Neural cell (in vitro differentiated cells): ENCODE measurements at regions not wholly inside any gene's neighbourhood (a gene's known extent, or its start where the extent isn't known, plus 50 kb on each side); places are given as distances from the start of the nearest gene placed in this dataset.
"Not testable (repeated sequence)": the region's sequence is repeated elsewhere in the genome, so short reads cannot be mapped to it uniquely, and the experiment has no call there.

Source experiments
- H2AFZ ChIP-seq: fragments of 200-600, 300-800 bp; sonication (generic), shearing (Covaris generic); 2 replicates; pipeline ENCODE4 v1.6.0; 2014; ENCODE audit warnings: low read depth, mild to moderate bottlenecking, antibody characterized with exemption, low read length, moderate library complexity
- H3F3A ChIP-seq: fragments of 200-600 bp; shearing (Covaris generic); 2 replicates; pipeline ENCODE4 v1.6.1; 2016; ENCODE audit warnings: mild to moderate bottlenecking, moderate library complexity, mixed read lengths, antibody characterized with exemption, low read length; ENCODE audit not compliant: insufficient read depth, poor library complexity, severe bottlenecking
- H3K27ac ChIP-seq: fragments of 200-600, 300-800 bp; sonication (generic), shearing (Covaris generic); 2 replicates; pipeline ENCODE4 v1.5.1; 2014; ENCODE audit warnings: mild to moderate bottlenecking, low read length, moderate library complexity
- H3K27me3 ChIP-seq: fragments of 300-800, 200-600 bp; sonication (generic), shearing (Covaris generic); 2 replicates; pipeline ENCODE4 v1.6.0; 2014; ENCODE audit warnings: mild to moderate bottlenecking, low read depth, low read length, moderate library complexity; ENCODE audit not compliant: insufficient read depth
- H3K36me3 ChIP-seq: fragments of 300-800, 200-600 bp; sonication (generic), shearing (Covaris generic); 2 replicates; pipeline ENCODE4 v1.5.1; 2014; ENCODE audit warnings: mild to moderate bottlenecking, antibody characterized with exemption, low read length, moderate library complexity; ENCODE audit not compliant: insufficient read depth
- H3K4me2 ChIP-seq: fragments of 300-800, 200-600 bp; sonication (generic), shearing (Covaris generic); 2 replicates; pipeline ENCODE4 v1.6.0; 2014; ENCODE audit warnings: mild to moderate bottlenecking, low read length
- H3K4me3 ChIP-seq: fragments of 300-800, 200-600 bp; sonication (generic), shearing (Covaris generic); 2 replicates; pipeline ENCODE4 v1.5.1; 2014; ENCODE audit warnings: mild to moderate bottlenecking, low read length, moderate library complexity
- H3K79me2 ChIP-seq: fragments of 200-600 bp; shearing (Covaris generic); replicated peaks from 2 replicates; pipeline ENCODE4 v1.6.0; 2014; ENCODE audit warnings: mild to moderate bottlenecking, low read length, moderate library complexity; ENCODE audit not compliant: insufficient read depth
- H3K9ac ChIP-seq: fragments of 300-800, 200-600 bp; sonication (generic), shearing (Covaris generic); 2 replicates; pipeline ENCODE4 v1.6.1; 2016; ENCODE audit warnings: mild to moderate bottlenecking, low read length, mixed read lengths
- H3K9me2 ChIP-seq: fragments of 200-600 bp; shearing (Covaris generic); 2 replicates; pipeline ENCODE4 v1.6.1; 2016; ENCODE audit warnings: mild to moderate bottlenecking, low read length, mixed read lengths; ENCODE audit not compliant: insufficient read depth
- H3K9me3 ChIP-seq: fragments of 200-600, 300-800 bp; sonication (generic), shearing (Covaris generic); 2 replicates; pipeline ENCODE4 v1.6.1; 2016; ENCODE audit warnings: mild to moderate bottlenecking, mixed run types, low read length, moderate library complexity, mixed read lengths
- H4K20me1 ChIP-seq: fragments of 200-600 bp; shearing (Covaris generic); 2 replicates; pipeline ENCODE4 v1.6.1; 2016; ENCODE audit warnings: mild to moderate bottlenecking, mixed run types; ENCODE audit not compliant: insufficient read depth
- CTCF ChIP-seq: fragments of 450-650 bp; IDR thresholded peaks from 2 replicates; pipeline ENCODE4 v1.5.1; 2014; ENCODE audit warnings: antibody characterized with exemption, mild to moderate bottlenecking, moderate library complexity; ENCODE audit not compliant: poor library complexity, severe bottlenecking
- EP300 ChIP-seq: fragments of 450-650 bp; conservative IDR thresholded peaks from 2 replicates; pipeline ENCODE4 v1.6.1; 2014; ENCODE audit warnings: antibody characterized with exemption, mild to moderate bottlenecking, moderate library complexity; ENCODE audit not compliant: poor library complexity, severe bottlenecking
- EZH2 ChIP-seq: fragments of 200-600, 300-800 bp; shearing (Covaris generic), sonication (generic); IDR thresholded peaks from 2 replicates; pipeline ENCODE4 v1.6.1; 2014; ENCODE audit warnings: antibody characterized with exemption, low read length, borderline replicate concordance, mild to moderate bottlenecking; ENCODE audit not compliant: insufficient read depth, poor library complexity, severe bottlenecking
- MXI1 ChIP-seq: fragments of 450-650 bp; conservative IDR thresholded peaks from 2 replicates; pipeline ENCODE4 v1.6.1; 2014; ENCODE audit warnings: antibody characterized with exemption, mild to moderate bottlenecking; ENCODE audit not compliant: poor library complexity, severe bottlenecking
- POLR2AphosphoS5 ChIP-seq: IDR thresholded peaks from 2 replicates; pipeline ENCODE4 v1.6.1; 2012
- RAD21 ChIP-seq: fragments of 450-650 bp; conservative IDR thresholded peaks from 2 replicates; pipeline ENCODE4 v1.6.1; 2014; ENCODE audit warnings: antibody characterized with exemption, mild to moderate bottlenecking, moderate library complexity
- REST ChIP-seq: IDR thresholded peaks from 2 replicates; pipeline ENCODE4 v1.6.1; 2012; ENCODE audit warnings: borderline replicate concordance
- SMC3 ChIP-seq: fragments of 450-650 bp; conservative IDR thresholded peaks from 2 replicates; pipeline ENCODE4 v1.6.1; 2014; ENCODE audit warnings: antibody characterized with exemption, mild to moderate bottlenecking, moderate library complexity; ENCODE audit not compliant: poor library complexity
- TAF1 ChIP-seq: IDR thresholded peaks from 2 replicates; pipeline ENCODE4 v1.6.1; 2012; ENCODE audit warnings: low read depth

DNA sequence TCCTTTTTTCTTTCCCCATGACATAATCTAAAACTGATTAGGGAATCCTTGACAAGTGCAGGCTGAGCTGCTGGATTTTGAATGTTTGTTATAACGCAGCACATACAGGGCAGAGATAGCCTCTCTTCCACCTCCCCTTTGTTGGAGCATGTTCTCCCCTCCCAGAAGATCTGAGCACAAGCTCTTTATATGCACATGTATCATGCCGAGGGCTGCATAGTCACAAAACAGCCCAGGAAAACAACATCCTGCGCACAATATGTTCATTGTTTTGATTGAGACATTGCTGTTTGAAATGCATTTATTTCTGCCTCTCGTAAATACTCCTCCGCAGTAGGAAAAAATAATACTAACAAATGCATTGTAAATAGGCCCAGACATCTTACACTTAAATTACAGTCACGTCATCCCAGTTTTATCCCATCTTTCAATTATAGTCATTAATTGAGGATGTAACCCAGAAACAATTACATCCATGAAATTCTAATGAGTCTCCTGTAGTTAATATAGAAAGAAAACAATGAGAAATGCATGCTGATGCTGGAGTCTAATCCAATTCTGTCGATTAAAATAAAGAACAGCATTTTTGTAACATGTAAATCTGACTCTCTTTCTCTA lies 401.8 kb downstream of the BTG1 start:
- TF ChIP-seq EZH2 = no peak
- no peak overlapping the region for H3K9ac ChIP-seq
- H3K4me2 ChIP-seq = no peak overlapping the region
- H2AFZ ChIP-seq = peak overlapping the region; percentile 46
- H3K79me2 ChIP-seq = no peaks in the 10 kb centered on the region
- no peak overlapping the region for H3K4me3 ChIP-seq
- H3K9me3 ChIP-seq = no peaks in the 10 kb centered on the region
- no peaks in the 10 kb centered on the region for H3K9me2 ChIP-seq
- no peaks in the 10 kb centered on the region for H3K27me3 ChIP-seq
- H4K20me1 ChIP-seq = no peaks in the 10 kb centered on the region
- no peaks in the 10 kb centered on the region for H3K36me3 ChIP-seq
- H3K27ac ChIP-seq = no peak overlapping the region
- H3F3A ChIP-seq = no peaks in the 10 kb centered on the region

DNA sequence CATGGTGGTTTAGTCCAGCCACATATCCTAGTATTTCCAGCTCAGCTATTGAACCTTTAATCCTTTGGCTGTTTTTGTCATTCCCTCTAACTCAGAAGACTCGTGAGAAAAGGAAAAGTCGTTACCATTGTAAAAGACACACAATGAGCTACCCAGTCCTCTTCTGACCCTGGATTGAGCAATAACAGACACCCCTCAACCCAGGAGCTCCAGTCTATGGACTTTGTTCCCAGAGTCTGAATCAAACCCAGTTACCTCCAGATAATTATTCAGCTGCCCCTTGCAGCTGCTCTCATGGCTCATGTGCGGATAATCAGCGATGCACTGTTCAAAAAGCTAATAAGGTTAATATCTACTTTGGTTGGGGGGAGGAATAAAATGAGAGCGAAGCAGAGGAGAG lies 402.4 kb downstream of the BTG1 start:
- Histone ChIP-seq H3K79me2 (no peaks in the 10 kb centered on the region), H3K4me2 (no peak overlapping the region), H3F3A (no peaks in the 10 kb centered on the region), H4K20me1 (no peaks in the 10 kb centered on the region), H3K9me3 (no peaks in the 10 kb centered on the region), H3K27me3 (no peaks in the 10 kb centered on the region), H3K4me3 (no peak overlapping the region), H3K9ac (no peak overlapping the region), H3K36me3 (no peaks in the 10 kb centered on the region), H3K27ac (no peak overlapping the region), H2AFZ (no peak overlapping the region), H3K9me2 (no peaks in the 10 kb centered on the region)
- TF ChIP-seq TAF1 = no peak
- no peak for TF ChIP-seq SMC3
- no peak for TF ChIP-seq REST
- no peak for TF ChIP-seq CTCF
- no peak for TF ChIP-seq POLR2AphosphoS5
- no peak for TF ChIP-seq RAD21
- no peak for TF ChIP-seq EP300
- no peak for TF ChIP-seq EZH2
- no peak for TF ChIP-seq MXI1

DNA sequence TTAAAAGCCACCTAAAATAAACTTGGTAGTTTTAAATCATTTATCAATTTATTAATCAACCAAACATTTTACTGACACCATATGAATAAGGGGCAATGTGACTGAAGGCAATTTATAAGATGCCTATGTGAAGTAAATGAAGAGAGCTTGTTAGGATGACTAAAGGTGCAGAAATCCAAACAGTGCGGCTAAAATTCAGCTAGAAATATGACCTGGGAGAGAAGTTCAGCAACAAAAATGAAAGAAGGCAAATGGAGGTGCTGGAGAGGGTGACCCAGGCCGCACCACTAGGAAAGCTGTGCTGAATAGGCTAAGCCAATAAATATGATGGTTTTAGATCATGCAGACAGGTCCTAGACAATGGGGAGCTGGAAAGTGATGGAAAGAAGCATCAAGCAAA lies 403.7 kb downstream of the BTG1 start:
- no peaks in the 10 kb centered on the region for H3K9me2 ChIP-seq
- no peak overlapping the region for H3K4me2 ChIP-seq
- no peak overlapping the region for H3K27ac ChIP-seq
- no peak overlapping the region for H2AFZ ChIP-seq
- no peaks in the 10 kb centered on the region for H3K36me3 ChIP-seq
- H3K27me3 ChIP-seq = no peaks in the 10 kb centered on the region
- H3K4me3 ChIP-seq = no peak overlapping the region
- no peaks in the 10 kb centered on the region for H3K79me2 ChIP-seq
- no peak overlapping the region for H3K9ac ChIP-seq
- no peaks in the 10 kb centered on the region for H3F3A ChIP-seq
- H3K9me3 ChIP-seq = no peaks in the 10 kb centered on the region
- TF ChIP-seq EP300 = no peak
- no peak for TF ChIP-seq SMC3
- no peak for TF ChIP-seq TAF1
- TF ChIP-seq CTCF = no peak
- no peak for TF ChIP-seq POLR2AphosphoS5
- H4K20me1 ChIP-seq = no peaks in the 10 kb centered on the region

GRCh38 chr12:91733846-91734245 lies 411.8 kb downstream of the BTG1 start:
- H3K9me3 ChIP-seq, H3K4me3 ChIP-seq, H3K9me2 ChIP-seq, H3K36me3 ChIP-seq, H3K27me3 ChIP-seq, H3K4me2 ChIP-seq, H4K20me1 ChIP-seq, H3K79me2 ChIP-seq, H3K9ac ChIP-seq, H3F3A ChIP-seq, H2AFZ ChIP-seq, H3K27ac ChIP-seq: not testable (repeated sequence)
